Upper lobe of right lung (tissue), 1 donor: ENCODE measurements at regions not wholly inside any gene's neighbourhood (a gene's known extent, or its start where the extent isn't known, plus 50 kb on each side); places are given as distances from the start of the nearest gene placed in this dataset.

Source experiments
- ATAC-seq: fragments of 200-7000 bp; cut with Tn5 transposase; one replicate; pipeline ENCODE4 v1.9.1; 2020; ENCODE audit warnings: mild to moderate bottlenecking, moderate library complexity
- DNase-seq: peaks from one replicate; pipeline ENCODE4 v3.0.0-alpha.2; 2020
- H3K27ac ChIP-seq: fragments of 200-600 bp; one replicate; pipeline ENCODE4 v1.8.0; 2022
- H3K27me3 ChIP-seq: fragments of 200-600 bp; one replicate; pipeline ENCODE4 v1.8.0; 2022; ENCODE audit warnings: mild to moderate bottlenecking
- H3K36me3 ChIP-seq: fragments of 200-600 bp; one replicate; pipeline ENCODE4 v1.8.0; 2022
- H3K4me1 ChIP-seq: fragments of 200-600 bp; one replicate; pipeline ENCODE4 v1.8.0; 2022
- H3K4me3 ChIP-seq: fragments of 200-600 bp; one replicate; pipeline ENCODE4 v1.8.0; 2022; ENCODE audit warnings: mild to moderate bottlenecking
- H3K9me3 ChIP-seq: fragments of 200-600 bp; one replicate; pipeline ENCODE4 v1.8.0; 2022
- CTCF ChIP-seq: fragments of 200-600 bp; IDR thresholded peaks from one replicate; pipeline ENCODE4 v1.8.0; 2022; ENCODE audit warnings: antibody characterized with exemption
- intact Hi-C: fragments of 100-400 bp; cut with DNase I; formaldehyde crosslinking; loops from one replicate; pipeline ENCODE4 v1.11.0; 2022
- donor health status: DM: no; HTN: yes; CAD: no; lungs with severe emphysema.

- Histone ChIP-seq H3K27ac (no peak overlapping the region), H3K4me3 (no peak overlapping the region), H3K27me3 (no peaks in the 10 kb centered on the region), H3K9me3 (no peaks in the 10 kb centered on the region), H3K4me1 (no peaks in the 10 kb centered on the region), H3K36me3 (no peaks in the 10 kb centered on the region)
- DNase-seq (no peak), ATAC-seq (no peak)
- intact Hi-C loops, result no loop called here
- TF ChIP-seq CTCF, result no peak
Observed at GRCh38 chr14:80059041-80059440, 152.3 kb downstream of the DIO2 start.

- H3K4me3 ChIP-seq, result no peak overlapping the region
- H3K27ac ChIP-seq, result no peak overlapping the region
- H3K4me1 ChIP-seq, result no peaks in the 10 kb centered on the region
- TF ChIP-seq CTCF, result no peak
- no peaks in the 10 kb centered on the region for H3K27me3 ChIP-seq
- intact Hi-C loops, result no loop called here
- DNase-seq (no peak), ATAC-seq (no peak)
- no peaks in the 10 kb centered on the region for H3K9me3 ChIP-seq
- no peaks in the 10 kb centered on the region for H3K36me3 ChIP-seq
Observed at GRCh38 chr14:80056497-80056801, 154.9 kb downstream of the DIO2 start.

- no peak for DNase-seq
- ATAC-seq, result peak; percentile 46
- H3K27ac ChIP-seq, result no peak overlapping the region
- no peaks in the 10 kb centered on the region for H3K4me1 ChIP-seq
- H3K9me3 ChIP-seq, result no peaks in the 10 kb centered on the region
- H3K36me3 ChIP-seq, result no peaks in the 10 kb centered on the region
- no peaks in the 10 kb centered on the region for H3K27me3 ChIP-seq
- no peak overlapping the region for H3K4me3 ChIP-seq
- intact Hi-C loops, result no loop called here
- TF ChIP-seq CTCF, result peak; percentile 61
Observed at GRCh38 chr14:80055667-80056496, 155.4 kb downstream of the DIO2 start.

GRCh38 chr14:80055226-80055625, 156.1 kb downstream of the DIO2 start:
- no peak for TF ChIP-seq CTCF
- ATAC-seq (no peak), DNase-seq (no peak)
- intact Hi-C loops, result no loop called here
- Histone ChIP-seq H3K4me3 (no peak overlapping the region), H3K4me1 (no peaks in the 10 kb centered on the region), H3K27ac (no peak overlapping the region), H3K36me3 (no peaks in the 10 kb centered on the region), H3K9me3 (no peaks in the 10 kb centered on the region), H3K27me3 (no peaks in the 10 kb centered on the region)

GRCh38 chr14:80054020-80054419, 157.3 kb downstream of the DIO2 start:
- intact Hi-C loops, result no loop called here
- no peak for TF ChIP-seq CTCF
- DNase-seq (no peak), ATAC-seq (no peak)
- Histone ChIP-seq H3K27me3 (no peaks in the 10 kb centered on the region), H3K27ac (no peak overlapping the region), H3K4me3 (no peak overlapping the region), H3K9me3 (no peaks in the 10 kb centered on the region), H3K4me1 (no peaks in the 10 kb centered on the region), H3K36me3 (no peaks in the 10 kb centered on the region)

- no peaks in the 10 kb centered on the region for H3K36me3 ChIP-seq
- peaks cover 3% of the 10 kb centered on the region for H3K9me3 ChIP-seq
- H3K27ac ChIP-seq, result no peak overlapping the region
- H3K4me1 ChIP-seq, result no peaks in the 10 kb centered on the region
- TF ChIP-seq CTCF, result no peak
- intact Hi-C loops, result no loop called here
- DNase-seq, result no peak
- no peaks in the 10 kb centered on the region for H3K27me3 ChIP-seq
- H3K4me3 ChIP-seq, result no peak overlapping the region
- no peak for ATAC-seq
Observed at GRCh38 chr14:80049055-80049454, 162.2 kb downstream of the DIO2 start.
